ENCODE measurements at regions not wholly inside any gene's neighbourhood (a gene's known extent, or its start where the extent isn't known, plus 50 kb on each side); places are given as distances from the start of the nearest gene placed in this dataset.

DNA sequence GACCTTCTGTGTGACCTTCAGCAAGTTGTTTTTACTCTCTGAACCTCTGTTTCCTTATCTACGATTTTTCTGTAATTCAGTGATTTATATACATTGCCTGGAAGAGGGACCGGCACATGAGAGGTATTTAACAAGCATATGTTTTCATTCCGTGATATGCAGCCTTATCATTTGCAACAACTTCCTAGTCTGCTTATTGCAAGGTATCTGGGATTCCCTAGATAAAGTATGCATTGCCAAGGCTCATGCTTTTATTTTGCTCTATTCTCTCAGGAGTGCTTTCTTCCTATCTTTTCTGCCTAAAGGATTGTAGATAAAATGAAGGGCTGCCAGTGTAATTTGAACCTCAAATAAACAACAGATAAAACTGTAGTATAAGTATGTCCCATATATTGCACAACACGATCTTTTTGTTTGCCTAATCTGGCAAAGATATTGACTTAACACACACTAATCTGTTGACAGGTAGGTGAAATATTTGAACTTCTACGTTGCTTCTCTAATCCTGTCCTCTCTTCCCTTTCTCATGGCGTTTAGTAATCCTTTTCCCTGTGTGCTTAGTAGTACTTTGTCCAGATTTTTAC is 377.2 kb upstream of the TNC start (continued):
- no peak for TF ChIP-seq ZNF574 (CRISPR knock-in tag; IDR thresholded peaks at IDR 0.05)
- no peak for TF ChIP-seq IRF2 (CRISPR knock-in tag; IDR thresholded peaks at IDR 0.05)
- peak; percentile 79; the same call in 1 of the 2 replicates for TF ChIP-seq ZFP1 (CRISPR knock-in tag; IDR thresholded peaks at IDR 0.05)
- TF ChIP-seq KAT8 (CRISPR knock-in tag; IDR thresholded peaks at IDR 0.05) = peak; percentile 56; the same call in 1 of the 2 replicates
- no peak for TF ChIP-seq BHLHE40 (IDR thresholded peaks at IDR 0.05; ENCODE audit: low read length)
- TF ChIP-seq PAF1 (CRISPR knock-in tag; IDR thresholded peaks at IDR 0.05) = no peak
- TF ChIP-seq FOXC1 (CRISPR knock-in tag; IDR thresholded peaks at IDR 0.05; ENCODE audit: borderline replicate concordance) = no peak
- TF ChIP-seq ZNF652 (CRISPR knock-in tag; IDR thresholded peaks at IDR 0.05; ENCODE audit: borderline replicate concordance, low read depth) = no peak
- TF ChIP-seq AHDC1 (CRISPR knock-in tag; IDR thresholded peaks at IDR 0.05; ENCODE audit: borderline replicate concordance) = peak; percentile 72; the same call in 1 of the 2 replicates
- no peak for TF ChIP-seq USF2 (IDR thresholded peaks at IDR 0.05; ENCODE audit: low read depth, low read length)
- TF ChIP-seq USF2 (CRISPR knock-in tag; IDR thresholded peaks at IDR 0.05; ENCODE audit: borderline replicate concordance) = no peak
- TF ChIP-seq CBX1 (IDR thresholded peaks at IDR 0.05; ENCODE audit: low read depth) = no peak
- no peak for TF ChIP-seq KDM5A (IDR thresholded peaks at IDR 0.05; ENCODE audit: borderline replicate concordance, low read length)
- no peak for TF ChIP-seq ZNF30 (CRISPR knock-in tag; IDR thresholded peaks at IDR 0.05)
- no peak for TF ChIP-seq XBP1 (CRISPR knock-in tag; IDR thresholded peaks at IDR 0.05)
- TF ChIP-seq NR2F1 (CRISPR knock-in tag; IDR thresholded peaks at IDR 0.05) = no peak
- no peak for TF ChIP-seq SMARCC2 (IDR thresholded peaks at IDR 0.05)
- TF ChIP-seq, protein P1, sequence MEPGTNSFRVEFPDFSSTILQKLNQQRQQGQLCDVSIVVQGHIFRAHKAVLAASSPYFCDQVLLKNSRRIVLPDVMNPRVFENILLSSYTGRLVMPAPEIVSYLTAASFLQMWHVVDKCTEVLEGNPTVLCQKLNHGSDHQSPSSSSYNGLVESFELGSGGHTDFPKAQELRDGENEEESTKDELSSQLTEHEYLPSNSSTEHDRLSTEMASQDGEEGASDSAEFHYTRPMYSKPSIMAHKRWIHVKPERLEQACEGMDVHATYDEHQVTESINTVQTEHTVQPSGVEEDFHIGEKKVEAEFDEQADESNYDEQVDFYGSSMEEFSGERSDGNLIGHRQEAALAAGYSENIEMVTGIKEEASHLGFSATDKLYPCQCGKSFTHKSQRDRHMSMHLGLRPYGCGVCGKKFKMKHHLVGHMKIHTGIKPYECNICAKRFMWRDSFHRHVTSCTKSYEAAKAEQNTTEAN (CRISPR knock-in tag; conservative IDR thresholded peaks at IDR 0.05) = peak; percentile 74; the same call in 1 of the 2 replicates
- no peak for TF ChIP-seq ZNF562 (CRISPR knock-in tag; IDR thresholded peaks at IDR 0.05; ENCODE audit: borderline replicate concordance)
- TF ChIP-seq ZFP82 (CRISPR knock-in tag; IDR thresholded peaks at IDR 0.05; ENCODE audit: borderline replicate concordance) = no peak
